GM21367 (cell line): ENCODE measurements at regions not wholly inside any gene's neighbourhood (a gene's known extent, or its start where the extent isn't known, plus 50 kb on each side); places are given as distances from the start of the nearest gene placed in this dataset.

Experiments used
- ATAC-seq: cut with Tn5 transposase; IDR thresholded peaks from one replicate; pipeline ENCODE4 v1.9.1; 2021; ENCODE audit not compliant: unreplicated experiment

DNA sequence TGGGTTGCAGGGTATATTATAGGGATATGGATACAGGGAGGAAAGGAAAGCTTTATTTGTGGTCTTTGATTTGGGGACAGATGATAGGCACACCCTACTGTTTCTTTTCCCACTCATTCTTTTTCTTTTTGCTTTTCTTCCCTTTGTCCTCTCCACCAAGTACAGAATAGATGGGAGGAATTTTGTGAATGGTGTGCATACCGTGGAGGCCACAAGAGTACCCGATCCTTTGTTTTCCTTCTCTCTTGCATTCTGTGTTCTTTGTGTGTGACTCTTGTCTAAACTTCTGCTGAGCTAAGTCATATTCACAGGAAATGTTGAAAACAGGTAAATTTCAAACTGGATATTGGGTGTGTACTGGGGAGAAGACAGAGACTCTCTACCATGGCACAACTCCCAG lies 321.4 kb upstream of the SLC8A1 start:
- ATAC-seq = no peak

DNA sequence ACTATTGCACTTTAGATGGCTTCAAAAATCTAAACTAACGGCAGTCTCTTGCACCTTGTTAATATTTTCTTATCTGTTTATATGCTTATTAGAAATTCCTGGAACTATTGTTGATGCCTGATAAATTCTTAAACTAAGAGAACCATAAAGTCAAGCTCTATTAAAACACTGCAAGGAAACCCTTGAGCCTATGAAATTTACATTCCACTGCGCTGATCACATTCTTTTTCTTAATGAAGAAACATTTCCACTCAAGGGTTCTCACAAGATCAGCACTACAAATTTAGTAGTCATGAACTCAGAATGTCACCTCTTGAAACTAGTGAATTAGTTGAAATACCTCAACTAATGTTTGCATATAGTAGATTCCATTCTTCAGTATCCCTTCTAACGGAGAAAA lies 331.8 kb upstream of the SLC8A1 start:
- ATAC-seq = no peak

DNA sequence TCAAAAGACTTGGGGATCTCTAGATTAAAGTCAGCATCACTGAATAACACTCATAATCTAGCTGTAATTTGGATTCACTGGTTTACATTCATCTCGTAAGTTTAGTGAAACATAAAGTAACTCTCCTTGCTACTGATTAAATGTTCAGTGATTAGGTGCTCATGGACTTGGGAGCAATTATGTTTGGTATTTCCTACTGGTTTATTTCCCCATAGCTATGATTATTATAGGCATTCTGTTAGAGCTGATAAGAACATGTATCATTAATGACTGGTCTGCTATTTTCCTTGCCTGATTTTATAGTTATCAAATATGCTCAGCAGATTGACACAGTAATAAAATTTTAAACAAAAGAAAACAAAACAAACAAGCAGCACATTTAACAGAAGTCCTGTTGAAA lies 334.7 kb upstream of the SLC8A1 start:
- ATAC-seq = no peak

DNA sequence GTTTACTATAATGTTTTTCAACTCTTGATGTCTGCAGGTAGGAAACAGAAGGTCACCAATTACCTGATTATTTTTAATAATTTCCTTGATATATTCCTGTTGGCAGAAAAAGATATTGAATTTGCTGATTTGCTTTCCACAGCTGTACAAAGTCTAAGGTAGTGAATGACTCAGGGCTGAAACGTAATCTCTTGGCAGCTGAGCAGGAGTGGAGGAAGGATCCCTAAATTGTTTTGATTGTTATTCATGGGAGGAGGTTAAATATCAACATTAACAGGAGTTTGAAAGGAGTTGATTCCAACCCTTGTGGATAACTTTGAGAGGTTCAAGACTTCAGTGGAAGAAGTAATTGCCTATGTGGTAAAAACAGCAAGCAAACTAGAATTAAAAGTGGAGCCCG lies 345.2 kb upstream of the SLC8A1 start:
- ATAC-seq = no peak

DNA sequence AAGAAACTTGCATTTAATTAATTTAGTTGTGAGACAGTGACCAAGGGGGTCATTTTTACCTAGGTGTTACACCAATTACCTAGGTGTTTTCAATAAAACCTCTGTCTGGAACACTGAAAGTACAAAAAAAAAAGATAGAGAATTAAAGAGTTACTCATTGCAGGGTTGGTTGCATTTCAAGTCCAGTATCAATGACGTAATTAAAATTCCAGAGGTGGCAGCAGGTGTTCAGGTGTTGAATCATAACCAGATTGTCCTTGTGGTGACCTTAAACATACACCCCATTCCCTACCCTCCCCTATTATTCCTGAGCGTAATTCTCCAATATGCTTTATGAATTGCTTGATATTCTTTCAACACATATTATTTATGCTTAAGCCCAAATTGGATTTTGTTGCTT lies 352.0 kb upstream of the SLC8A1 start:
- ATAC-seq = no peak

DNA sequence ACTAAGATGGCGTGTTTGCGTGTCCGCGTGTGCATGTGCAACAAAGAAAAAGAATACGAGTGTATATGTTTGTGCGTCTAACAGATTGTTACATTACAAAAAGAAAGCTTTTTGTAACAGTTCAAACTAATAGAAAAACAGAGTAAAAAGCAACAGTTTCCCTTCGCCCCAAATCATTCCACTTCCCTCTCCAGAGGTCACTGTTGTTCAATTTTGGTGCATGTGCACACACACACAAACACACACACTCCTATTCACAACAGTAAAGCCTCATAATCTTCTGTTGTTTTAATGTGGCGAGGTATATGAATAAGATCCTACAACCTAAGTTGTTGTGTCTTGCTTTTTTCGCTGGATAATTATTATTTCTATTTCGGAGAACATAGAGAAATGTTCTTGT lies 357.3 kb upstream of the SLC8A1 start:
- ATAC-seq = no peak

DNA sequence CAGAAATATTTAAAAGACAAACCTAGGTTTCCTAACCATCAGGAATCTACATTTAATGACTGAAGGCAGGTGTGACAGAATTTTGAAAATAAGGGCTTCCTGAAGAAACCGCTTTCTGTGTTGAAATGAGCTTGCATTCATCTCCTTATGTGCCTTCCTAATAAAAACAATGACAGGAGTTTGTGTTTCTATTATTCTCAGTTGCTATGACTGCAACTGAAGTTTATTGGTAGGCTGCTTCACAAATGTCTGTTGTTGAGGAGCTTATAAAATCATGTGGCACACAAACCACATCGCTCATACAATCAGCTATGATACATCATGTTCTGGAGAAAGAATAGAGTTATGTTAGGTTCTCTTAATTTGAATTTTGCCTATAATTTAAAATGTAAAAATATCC lies 362.7 kb upstream of the SLC8A1 start:
- ATAC-seq = no peak

DNA sequence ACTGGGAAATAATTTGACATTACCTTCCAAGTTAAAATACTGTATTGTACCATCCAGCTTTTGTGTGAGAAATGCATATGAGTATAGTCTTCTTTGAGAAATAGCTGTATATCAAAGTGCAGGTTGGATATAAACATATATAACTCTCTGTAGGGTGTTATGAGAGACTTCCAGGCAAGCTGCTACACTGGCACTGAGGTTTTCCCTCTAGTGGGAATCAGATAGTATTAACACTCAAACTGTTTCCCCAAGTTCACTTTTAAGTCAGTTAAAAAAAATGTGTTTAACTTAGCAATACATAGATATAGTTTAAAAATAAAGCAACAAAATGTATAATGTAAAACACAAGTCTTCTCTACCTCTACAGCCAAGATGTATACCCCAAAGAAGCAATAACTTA lies 368.4 kb upstream of the SLC8A1 start:
- ATAC-seq = no peak

DNA sequence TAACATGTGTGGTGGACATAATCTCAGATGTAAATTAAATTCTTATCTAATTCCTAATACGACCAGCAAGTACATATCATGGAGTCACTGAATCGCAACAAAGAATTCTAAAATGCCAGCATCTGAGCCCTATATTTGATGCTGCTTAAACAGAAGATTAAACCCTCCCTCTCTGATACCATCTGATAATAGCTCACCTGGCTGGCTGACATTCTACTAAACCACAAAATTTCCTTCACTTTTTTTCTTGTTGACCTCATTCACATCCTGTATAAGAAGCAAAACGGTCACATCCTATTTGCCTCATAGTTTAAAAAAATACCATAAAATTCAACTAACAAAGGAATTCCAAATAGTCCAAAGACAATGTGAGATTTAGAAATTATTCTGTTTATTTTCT lies 371.6 kb upstream of the SLC8A1 start:
- ATAC-seq = no peak

DNA sequence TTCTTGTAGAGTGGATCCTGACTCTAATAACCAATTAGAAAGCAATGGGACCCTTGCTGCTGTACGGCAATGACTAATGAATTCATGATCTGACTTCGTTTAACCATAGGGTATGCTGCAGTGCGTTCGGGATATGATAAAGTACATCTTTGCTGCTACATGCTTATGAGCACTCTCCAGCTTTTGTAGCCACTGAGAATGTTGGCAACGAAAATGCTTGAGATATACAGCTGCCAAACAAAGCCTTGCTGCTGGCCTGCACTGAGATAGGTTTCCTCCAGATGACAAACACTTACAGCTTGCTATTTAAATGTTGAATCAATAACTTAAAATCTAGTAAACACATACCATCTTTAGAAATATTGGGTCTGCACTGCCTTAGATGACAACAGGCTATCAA lies 372.4 kb upstream of the SLC8A1 start:
- no peak for ATAC-seq

DNA sequence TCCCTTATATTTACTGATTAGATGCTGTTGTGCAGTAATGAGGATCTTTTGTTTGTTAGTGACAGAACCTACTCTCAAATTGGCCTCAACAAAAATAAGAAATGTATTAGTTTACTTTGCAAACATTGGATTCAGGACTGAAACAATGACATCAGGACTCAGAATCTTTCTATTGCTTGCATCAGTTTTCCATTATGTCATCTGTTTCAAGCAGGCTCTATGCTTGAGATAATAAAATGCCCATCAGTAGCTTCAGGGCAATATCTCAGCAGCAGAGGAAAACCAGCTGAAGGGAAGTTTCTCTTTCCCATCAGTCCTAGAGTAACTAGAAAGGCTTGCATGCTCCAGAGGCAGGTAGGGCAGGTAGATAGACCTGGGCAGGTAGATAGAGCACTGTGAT lies 375.5 kb upstream of the SLC8A1 start:
- no peak for ATAC-seq

DNA sequence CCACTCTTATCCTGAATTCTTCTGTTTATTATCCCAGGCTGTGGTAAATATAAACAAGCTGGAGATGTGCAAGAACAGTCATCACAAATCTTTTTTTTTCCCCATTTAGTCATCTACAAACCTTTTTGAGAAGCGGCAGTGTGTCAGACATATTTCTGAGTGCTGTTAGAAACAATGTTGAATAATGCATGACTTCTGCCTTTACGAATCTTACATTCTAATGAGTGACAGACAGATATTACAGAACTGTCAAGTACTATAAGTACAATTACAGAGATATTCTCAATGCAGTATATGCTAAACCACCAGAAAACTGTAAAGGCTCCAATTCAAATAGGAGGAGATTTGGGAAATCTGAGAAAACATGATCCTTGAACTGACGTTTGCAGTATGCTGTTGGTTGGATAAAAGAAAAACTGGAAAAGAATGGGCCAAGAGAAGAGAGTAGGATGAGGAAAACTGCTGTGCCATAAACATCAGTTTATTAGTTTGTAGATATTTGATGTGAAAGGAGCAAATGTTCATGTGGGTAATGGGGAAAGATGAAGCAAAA lies 379.5 kb upstream of the SLC8A1 start:
- ATAC-seq = no peak

DNA sequence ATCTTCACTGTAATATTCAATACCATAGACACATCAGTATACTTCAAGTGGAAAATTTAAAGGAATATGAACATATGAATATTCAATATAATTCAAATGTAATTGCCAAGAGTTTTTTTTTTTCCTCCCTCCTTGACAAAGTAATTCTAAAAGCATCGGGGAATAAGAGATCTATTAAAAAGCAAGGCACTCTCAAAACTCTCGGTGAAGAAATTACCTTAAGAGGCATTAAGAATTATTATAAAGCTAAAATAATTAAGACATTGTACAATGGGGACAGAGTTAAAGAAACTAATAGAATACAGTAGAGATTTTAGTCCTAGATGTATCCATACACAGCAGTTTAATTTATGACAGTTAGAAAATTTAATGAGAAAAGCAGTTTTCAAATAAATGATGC lies 390.0 kb upstream of the SLC8A1 start:
- no peak for ATAC-seq

DNA sequence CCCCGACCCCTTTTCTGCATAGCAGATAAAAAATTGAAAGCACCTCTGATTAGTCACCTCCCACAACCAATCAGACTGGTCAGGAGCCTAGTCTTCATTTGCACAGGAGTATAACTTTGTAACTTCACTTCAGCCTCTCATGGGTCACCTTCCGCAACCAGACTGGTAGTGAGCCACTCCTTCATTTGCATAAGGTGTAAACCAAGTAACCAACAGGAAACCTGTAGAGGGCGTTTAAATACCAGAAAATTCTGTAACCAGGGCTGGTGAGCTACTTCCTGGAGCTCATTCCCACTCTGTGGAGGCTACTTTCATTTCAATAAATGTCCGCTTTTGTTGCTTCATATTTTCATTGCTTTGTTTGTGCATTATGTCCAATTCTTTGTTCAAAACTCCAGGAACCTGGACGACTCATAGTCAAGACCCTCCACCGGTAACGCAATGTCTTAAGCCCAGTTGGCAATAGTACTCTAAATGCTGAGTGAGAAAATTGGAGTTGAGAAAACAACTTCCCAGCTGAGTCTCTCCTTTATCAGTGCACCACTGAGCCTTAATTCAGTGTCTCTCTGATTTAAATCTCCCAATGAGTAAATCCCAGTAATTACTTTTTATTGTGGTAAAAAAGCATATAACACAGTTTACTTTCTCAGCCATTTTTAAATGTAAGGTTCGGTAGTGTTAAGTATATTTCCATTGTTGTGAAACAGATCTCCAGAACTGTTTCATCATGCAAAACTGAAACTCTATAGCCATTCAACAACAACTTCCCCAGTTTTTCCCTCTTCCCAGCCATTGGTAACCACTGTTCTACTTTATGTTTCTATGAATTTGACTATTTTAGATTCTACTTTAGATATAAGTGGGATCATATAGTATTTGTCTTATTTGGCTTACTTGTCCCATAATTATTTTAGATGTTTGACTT lies 392.7 kb upstream of the SLC8A1 start:
- no peak for ATAC-seq

DNA sequence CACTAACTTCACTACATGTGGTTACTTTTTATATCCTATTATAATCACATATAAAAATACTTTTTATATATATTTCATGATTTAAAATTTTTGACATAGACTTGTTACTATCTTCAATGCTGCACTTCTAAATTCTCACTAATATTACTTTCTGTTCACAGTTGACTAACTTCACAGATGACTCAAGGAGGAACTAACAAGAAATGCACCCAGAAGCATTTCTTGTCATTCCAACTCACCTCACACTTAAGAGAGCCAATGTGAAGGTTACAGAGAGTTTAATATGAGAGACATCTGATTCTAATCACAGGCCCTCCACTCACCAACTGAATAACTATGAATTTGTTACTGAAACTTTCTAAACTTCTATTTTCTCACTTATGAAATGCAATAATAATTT lies 399.8 kb upstream of the SLC8A1 start:
- ATAC-seq = no peak

DNA sequence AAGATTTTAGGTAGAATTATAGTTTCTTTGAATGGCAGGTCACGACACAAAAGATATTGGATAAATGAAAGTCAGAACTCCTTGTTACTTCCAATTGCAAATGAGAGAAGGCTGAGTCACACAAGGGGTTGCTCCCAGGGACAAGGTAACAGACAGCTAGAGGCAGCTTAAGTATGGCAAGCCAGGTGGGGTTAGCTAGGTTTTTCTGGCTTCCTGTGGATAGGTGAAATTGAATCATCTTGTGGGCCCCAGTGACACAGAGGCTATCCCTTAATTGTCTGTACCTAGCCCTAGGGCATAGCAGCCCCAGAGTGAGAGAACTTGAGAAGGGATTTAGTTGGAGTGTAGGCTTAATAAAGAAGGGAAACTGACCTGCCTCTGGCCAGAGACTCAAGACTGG lies 407.7 kb upstream of the SLC8A1 start:
- ATAC-seq = no peak

DNA sequence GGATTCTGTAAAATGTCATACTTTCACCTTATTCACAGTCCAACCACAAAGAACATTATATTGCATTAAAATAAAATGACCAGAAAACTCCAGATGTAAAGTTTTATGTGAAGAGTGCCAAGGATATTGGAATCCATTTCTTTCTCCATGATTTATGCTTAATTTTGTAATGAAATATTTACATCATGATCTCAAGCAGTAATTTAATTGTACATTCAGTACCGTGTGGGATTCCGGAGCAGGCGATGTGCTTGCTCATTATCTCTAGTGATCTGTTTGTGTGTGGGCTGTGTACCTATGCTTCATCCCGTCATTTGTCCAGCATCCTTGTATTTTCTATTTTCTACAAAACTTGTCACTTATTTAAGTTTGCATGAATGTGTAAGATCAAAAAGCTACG lies 415.9 kb upstream of the SLC8A1 start:
- no peak for ATAC-seq

DNA sequence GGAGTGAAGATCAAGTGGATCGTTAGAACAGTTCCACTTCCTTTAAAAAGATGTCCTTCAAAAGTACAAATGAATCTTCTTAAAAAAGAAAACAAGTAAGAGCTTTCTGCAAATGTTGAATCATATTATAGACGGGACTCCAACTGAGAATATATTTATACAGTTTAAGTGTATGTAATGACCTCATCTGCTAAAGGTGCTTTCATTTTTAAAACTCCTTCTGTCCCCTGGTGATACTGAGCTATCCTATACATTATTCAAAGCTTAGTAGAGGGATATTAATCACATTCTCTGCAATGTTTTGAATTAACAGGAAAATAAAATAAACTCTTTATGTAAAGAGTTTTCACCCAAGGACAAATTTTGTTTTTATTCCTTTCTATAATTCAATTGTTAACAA lies 420.7 kb upstream of the SLC8A1 start:
- no peak for ATAC-seq

DNA sequence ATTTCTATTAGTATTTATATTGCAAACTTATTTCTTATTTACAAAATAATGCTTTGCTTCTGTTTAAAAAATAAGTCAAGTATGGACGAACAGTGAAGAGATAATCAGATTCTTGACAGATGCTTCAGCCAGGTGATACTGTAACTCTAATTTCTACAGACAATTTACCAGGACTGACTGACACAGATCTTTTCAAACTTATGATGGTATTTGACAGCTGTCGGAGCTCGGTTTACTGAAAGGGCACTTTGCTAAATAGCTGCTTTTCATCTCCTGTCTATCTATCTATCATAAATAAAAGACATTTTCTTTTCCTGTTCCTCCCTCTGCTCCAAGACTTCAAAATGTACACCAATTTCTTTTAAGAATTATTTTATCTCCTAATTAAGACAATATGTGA lies 422.5 kb upstream of the SLC8A1 start:
- no peak for ATAC-seq

DNA sequence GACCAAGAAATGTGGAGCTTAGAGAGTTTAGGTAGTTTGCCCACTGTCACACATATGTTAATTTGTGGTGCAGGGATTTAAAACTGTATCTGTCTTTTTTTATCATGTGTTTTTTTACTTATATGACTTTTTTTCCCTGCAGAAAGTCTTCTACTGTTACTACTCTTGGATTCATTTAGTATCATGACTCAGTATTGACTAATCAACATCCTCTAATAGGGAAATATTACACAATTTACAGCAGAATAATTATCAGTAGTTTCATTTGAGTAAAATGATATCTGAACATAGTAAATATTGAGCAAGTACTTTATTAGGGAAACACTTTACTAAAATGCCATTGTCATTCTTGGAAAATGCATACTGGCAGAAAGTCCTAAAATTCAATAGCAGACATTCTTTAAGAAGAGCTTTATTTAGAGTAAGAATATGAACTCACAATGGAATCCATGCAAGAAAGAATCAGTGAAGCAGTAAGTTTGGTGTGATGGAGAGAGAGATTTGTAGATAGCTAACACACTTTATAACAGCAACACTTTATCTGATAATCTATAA lies 425.9 kb upstream of the SLC8A1 start:
- ATAC-seq = no peak

DNA sequence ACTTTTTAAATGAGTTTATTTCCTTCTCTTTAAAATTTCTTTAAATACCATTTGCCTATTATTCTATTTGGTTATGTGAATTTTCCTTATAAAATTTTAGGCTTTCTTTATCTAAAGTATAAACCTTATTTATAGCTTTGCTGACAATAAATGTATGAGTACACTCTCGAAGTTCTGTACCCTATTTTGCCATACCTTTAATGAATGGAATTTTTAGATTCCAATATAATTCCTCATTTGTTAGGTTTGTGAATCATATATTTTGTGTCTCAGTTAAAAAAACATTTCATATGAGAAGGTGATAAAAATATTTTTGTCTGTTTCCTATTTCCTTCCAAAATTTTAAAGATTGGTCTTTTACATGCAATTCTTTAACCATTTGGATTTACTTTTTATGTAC lies 427.4 kb upstream of the SLC8A1 start:
- no peak for ATAC-seq

DNA sequence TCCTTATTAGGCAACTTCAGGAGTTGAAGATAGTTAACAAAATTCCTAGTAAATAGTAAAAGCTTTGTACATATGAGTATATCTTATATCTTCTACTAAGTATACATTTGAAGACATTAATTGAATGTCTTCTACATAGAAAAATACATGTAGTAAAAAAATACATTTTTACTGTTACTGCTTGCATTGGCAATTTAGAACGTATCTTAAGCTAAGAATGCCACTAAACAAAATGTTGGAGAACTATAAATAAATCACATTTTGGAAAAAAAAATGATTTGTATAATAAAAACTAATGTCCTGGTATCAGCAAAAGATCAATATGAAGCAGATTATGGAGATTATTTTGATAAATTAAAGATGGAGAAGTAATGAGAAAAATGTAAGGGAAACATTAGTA lies 434.2 kb upstream of the SLC8A1 start:
- ATAC-seq = no peak

DNA sequence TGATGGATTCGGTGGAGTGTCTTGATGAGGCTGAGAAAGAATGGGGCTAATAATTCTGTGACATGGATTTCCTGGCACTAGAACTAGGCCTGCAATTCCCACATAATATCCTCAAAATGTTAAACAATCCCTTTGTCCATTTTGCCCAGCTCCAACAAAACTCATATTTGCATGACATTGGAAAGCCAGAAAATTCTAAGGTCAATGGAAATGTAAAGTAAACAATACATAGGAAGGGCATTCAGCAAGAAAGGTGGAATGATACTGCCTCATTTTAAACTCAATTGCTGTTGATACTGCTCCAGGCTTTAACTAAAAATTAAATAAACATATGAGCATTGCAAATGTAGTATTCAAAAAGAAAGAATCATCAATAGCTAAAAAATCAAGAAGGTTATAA lies 434.8 kb upstream of the SLC8A1 start:
- no peak for ATAC-seq
